GM23338 (cell line): ENCODE measurements at regions not wholly inside any gene's neighbourhood (a gene's known extent, or its start where the extent isn't known, plus 50 kb on each side); places are given as distances from the start of the nearest gene placed in this dataset.

Experiments used
- ATAC-seq: fragments of 200-7000 bp; cut with Tn5 transposase; 3 replicates; pipeline ENCODE4 v1.9.1; 2020
- DNase-seq: peaks from one replicate; pipeline ENCODE4 v3.0.0-alpha.2; 2015; ENCODE audit warnings: low spot score
- H2AFZ ChIP-seq: fragments of 200-600 bp; sonication (generic); 2 replicates; pipeline ENCODE4 v1.8.0; 2016; ENCODE audit warnings: antibody characterized with exemption, mild to moderate bottlenecking, moderate library complexity
- H3F3A ChIP-seq: fragments of 200-600 bp; sonication (generic); replicated peaks from 2 replicates; pipeline ENCODE4 v1.8.0; 2017; ENCODE audit warnings: antibody characterized with exemption, mixed run types, low read depth
- H3K27ac ChIP-seq: fragments of 200-600 bp; sonication (generic); 2 replicates; pipeline ENCODE4 v1.6.1; 2016; ENCODE audit warnings: low read depth
- H3K27me3 ChIP-seq: fragments of 200-600 bp; sonication (generic); 2 replicates; pipeline ENCODE4 v1.8.0; 2016; ENCODE audit warnings: mild to moderate bottlenecking, mixed run types, moderate library complexity; ENCODE audit not compliant: insufficient read depth
- H3K36me3 ChIP-seq: fragments of 200-600 bp; sonication (generic); 2 replicates; pipeline ENCODE4 v1.8.0; 2016; ENCODE audit warnings: mild to moderate bottlenecking; ENCODE audit not compliant: insufficient read depth
- H3K4me1 ChIP-seq: fragments of 200-600 bp; sonication (generic); 2 replicates; pipeline ENCODE4 v1.8.0; 2016; ENCODE audit warnings: mild to moderate bottlenecking, moderate library complexity; ENCODE audit not compliant: insufficient read depth
- H3K4me2 ChIP-seq: fragments of 200-600 bp; sonication (generic); 2 replicates; pipeline ENCODE4 v1.7.1; 2017; ENCODE audit warnings: mixed run types
- H3K4me3 ChIP-seq: fragments of 200-600 bp; sonication (generic); 2 replicates; pipeline ENCODE4 v1.6.1; 2016; ENCODE audit warnings: mixed run types
- H3K79me2 ChIP-seq: fragments of 200-600 bp; sonication (generic); replicated peaks from 2 replicates; pipeline ENCODE4 v1.8.0; 2017; ENCODE audit warnings: mild to moderate bottlenecking; ENCODE audit not compliant: insufficient read depth
- H3K9me2 ChIP-seq: fragments of 200-600 bp; sonication (generic); 2 replicates; pipeline ENCODE4 v1.8.0; 2017; ENCODE audit not compliant: insufficient read depth
- H4K20me1 ChIP-seq: fragments of 200-600 bp; sonication (generic); replicated peaks from 2 replicates; pipeline ENCODE4 v1.8.0; 2017; ENCODE audit warnings: mild to moderate bottlenecking; ENCODE audit not compliant: insufficient read depth
- H3K27ac Mint-ChIP-seq: 2 replicates; pipeline ENCODE4 v1.8.0; 2020; ENCODE audit warnings: inconsistent platforms, mild to moderate bottlenecking, moderate library complexity, mixed read lengths
- H3K27me3 Mint-ChIP-seq: 3 replicates; pipeline ENCODE4 v1.8.0; 2022; ENCODE audit warnings: low read depth, mild to moderate bottlenecking, moderate library complexity, mixed read lengths, inconsistent platforms; ENCODE audit not compliant: insufficient read depth, poor library complexity
- H3K36me3 Mint-ChIP-seq: 3 replicates; pipeline ENCODE4 v1.8.0; 2021; ENCODE audit warnings: low read depth, mild to moderate bottlenecking, inconsistent platforms, moderate library complexity, mixed read lengths
- H3K4me1 Mint-ChIP-seq: 3 replicates; pipeline ENCODE4 v1.8.0; 2020; ENCODE audit warnings: mild to moderate bottlenecking, inconsistent platforms, mixed read lengths
- H3K4me3 Mint-ChIP-seq: 3 replicates; pipeline ENCODE4 v1.8.0; 2021; ENCODE audit warnings: moderate library complexity, mild to moderate bottlenecking, inconsistent platforms, mixed read lengths
- H3K9me3 Mint-ChIP-seq: 3 replicates; pipeline ENCODE4 v1.8.0; 2020; ENCODE audit warnings: moderate library complexity, mild to moderate bottlenecking, inconsistent platforms, mixed read lengths
- EZH2 ChIP-seq: fragments of 200-600 bp; sonication (generic); IDR thresholded peaks from one replicate; pipeline ENCODE4 v1.8.0; 2017; ENCODE audit warnings: antibody characterized with exemption, mild to moderate bottlenecking, low read depth; ENCODE audit not compliant: unreplicated experiment
- ZNF331 ChIP-seq: fragments of 250-450 bp; sonication (Bioruptor Pico); IDR thresholded peaks from 2 replicates; pipeline ENCODE4 v1.5.0; 2020; ENCODE audit warnings: low read depth, mild to moderate bottlenecking, moderate library complexity
- TF ChIP-seq, protein P1 (sequence below), 2 experiments: fragments of 200-600 bp in 1 of 2; sonication (generic) in 1 of 2; conservative IDR thresholded peaks; 2 replicates each; pipeline versions ENCODE4 v1.5.1 to v1.6.1; 2016 to 2017; ENCODE audit warnings: antibody characterized with exemption in 2 of 2, low read depth in 2 of 2, mild to moderate bottlenecking in 2 of 2, moderate library complexity in 1 of 2
- TF ChIP-seq, protein P2 (sequence below): IDR thresholded peaks from 2 replicates; pipeline ENCODE4 v1.6.1; 2016; ENCODE audit warnings: antibody characterized with exemption
- TF ChIP-seq, protein P3 (sequence below): IDR thresholded peaks from one replicate; pipeline ENCODE4 v1.6.1; 2018; ENCODE audit warnings: antibody characterized with exemption; ENCODE audit not compliant: unreplicated experiment
- TF ChIP-seq, protein P4 (sequence below): fragments of 250-450 bp; sonication (Bioruptor Pico); IDR thresholded peaks from 2 replicates; pipeline ENCODE4 v1.5.0; 2020; ENCODE audit warnings: mild to moderate bottlenecking, moderate library complexity

DNA sequence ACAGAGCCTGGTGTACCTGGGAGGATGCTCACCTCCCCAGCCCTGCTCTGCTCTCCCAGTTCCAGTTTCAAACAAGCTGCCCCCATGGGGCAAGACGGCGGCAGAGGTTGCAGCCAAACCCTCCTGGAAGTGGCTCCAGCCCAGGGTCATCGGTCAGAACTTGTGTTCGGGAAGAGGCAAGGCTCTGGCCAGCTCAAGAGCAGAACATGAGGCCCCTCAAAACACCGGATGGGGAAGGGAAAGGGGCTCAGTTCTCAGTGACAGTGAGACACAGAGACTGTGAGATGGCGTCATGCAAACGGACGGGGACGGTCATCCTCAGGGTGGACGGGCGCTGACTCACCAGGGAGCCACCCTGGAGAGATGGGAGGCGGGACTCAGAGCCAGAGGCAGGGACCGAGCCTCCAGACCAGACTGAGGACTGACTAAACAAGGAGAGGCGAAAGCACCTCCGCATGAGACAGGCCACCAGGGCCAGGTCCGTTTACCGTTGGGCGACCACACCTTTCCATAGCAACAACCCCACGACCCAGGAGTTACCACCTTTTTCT is 63.9 kb upstream of the GALNT9 start (continued):
- no peak for TF ChIP-seq EZH2
- TF ChIP-seq, protein P1, sequence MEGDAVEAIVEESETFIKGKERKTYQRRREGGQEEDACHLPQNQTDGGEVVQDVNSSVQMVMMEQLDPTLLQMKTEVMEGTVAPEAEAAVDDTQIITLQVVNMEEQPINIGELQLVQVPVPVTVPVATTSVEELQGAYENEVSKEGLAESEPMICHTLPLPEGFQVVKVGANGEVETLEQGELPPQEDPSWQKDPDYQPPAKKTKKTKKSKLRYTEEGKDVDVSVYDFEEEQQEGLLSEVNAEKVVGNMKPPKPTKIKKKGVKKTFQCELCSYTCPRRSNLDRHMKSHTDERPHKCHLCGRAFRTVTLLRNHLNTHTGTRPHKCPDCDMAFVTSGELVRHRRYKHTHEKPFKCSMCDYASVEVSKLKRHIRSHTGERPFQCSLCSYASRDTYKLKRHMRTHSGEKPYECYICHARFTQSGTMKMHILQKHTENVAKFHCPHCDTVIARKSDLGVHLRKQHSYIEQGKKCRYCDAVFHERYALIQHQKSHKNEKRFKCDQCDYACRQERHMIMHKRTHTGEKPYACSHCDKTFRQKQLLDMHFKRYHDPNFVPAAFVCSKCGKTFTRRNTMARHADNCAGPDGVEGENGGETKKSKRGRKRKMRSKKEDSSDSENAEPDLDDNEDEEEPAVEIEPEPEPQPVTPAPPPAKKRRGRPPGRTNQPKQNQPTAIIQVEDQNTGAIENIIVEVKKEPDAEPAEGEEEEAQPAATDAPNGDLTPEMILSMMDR (conservative IDR thresholded peaks at IDR 0.05; ENCODE audit: low read depth in 2 of 2), result no peak
- TF ChIP-seq, protein P2, sequence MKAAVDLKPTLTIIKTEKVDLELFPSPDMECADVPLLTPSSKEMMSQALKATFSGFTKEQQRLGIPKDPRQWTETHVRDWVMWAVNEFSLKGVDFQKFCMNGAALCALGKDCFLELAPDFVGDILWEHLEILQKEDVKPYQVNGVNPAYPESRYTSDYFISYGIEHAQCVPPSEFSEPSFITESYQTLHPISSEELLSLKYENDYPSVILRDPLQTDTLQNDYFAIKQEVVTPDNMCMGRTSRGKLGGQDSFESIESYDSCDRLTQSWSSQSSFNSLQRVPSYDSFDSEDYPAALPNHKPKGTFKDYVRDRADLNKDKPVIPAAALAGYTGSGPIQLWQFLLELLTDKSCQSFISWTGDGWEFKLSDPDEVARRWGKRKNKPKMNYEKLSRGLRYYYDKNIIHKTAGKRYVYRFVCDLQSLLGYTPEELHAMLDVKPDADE, result no peak
- no peak for TF ChIP-seq ZNF331

DNA sequence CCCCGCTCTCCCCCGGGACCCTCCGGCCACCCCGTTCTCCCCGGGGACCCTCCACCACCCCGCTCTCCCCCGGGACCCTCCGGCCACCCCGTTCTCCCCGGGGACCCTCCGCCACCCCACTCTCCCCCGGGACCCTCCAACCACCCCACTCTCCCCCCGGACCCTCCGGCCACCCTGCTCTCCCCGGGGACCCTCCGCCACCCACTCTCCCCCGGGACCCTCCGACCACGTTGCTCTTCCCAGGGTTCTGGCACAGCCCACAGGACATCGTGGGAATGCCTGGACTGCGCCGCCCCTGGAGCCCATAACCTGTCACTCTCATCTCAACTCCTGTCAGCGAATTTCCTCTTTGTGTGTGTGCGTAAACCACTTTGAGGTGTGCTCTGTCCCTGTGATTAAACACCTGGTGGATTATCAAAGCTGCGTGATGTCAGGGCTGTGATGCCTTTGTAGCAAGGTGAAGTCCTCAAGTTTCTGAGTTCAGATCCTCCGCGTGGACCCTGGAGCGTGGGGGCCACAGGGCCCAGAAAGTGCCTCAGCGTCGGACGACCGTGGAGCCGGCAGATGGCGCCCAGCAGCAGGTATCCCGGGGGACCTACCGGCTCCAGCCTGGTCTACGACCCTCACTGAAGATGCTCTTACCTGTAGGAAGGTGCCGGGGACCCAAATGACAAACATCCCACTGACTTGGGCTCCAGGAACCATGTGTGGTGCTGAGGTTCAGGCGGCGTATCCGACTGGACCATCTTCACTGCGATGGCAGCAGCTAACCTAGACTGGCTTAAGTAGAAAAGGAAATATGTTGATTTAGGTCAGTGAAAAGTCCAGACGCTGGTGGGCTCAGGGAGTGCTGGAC is 63.2 kb upstream of the GALNT9 start:
- peaks cover 5% of the 10 kb centered on the region; the same call in 1 of the 2 replicates for H3K9me2 ChIP-seq
- H3K27me3 ChIP-seq, result peaks cover 3% of the 10 kb centered on the region; the same call in 1 of the 2 replicates
- H3F3A ChIP-seq, result peaks cover 5% of the 10 kb centered on the region; the same call in 1 of the 2 replicates
- Mint-ChIP-seq H3K27ac (no peak overlapping the region), H3K27me3 (peaks cover 31% of the 10 kb centered on the region), H3K9me3 (no peaks in the 10 kb centered on the region; the same call in 2 of the 3 replicates), H3K4me3 (no peak overlapping the region), H3K4me1 (peaks cover 33% of the 10 kb centered on the region), H3K36me3 (no peaks in the 10 kb centered on the region; the same call in 2 of the 3 replicates)
- no peak for DNase-seq
- no peak overlapping the region for H2AFZ ChIP-seq
- no peaks in the 10 kb centered on the region for H3K36me3 ChIP-seq
- H4K20me1 ChIP-seq, result no peaks in the 10 kb centered on the region
- ATAC-seq, result no peak
- TF ChIP-seq, protein P1 (conservative IDR thresholded peaks at IDR 0.05; ENCODE audit: low read depth in 2 of 2), result peak in 1 of 2 experiments; percentile 27; a peak in 1 of 4 replicates
- TF ChIP-seq, protein P3, sequence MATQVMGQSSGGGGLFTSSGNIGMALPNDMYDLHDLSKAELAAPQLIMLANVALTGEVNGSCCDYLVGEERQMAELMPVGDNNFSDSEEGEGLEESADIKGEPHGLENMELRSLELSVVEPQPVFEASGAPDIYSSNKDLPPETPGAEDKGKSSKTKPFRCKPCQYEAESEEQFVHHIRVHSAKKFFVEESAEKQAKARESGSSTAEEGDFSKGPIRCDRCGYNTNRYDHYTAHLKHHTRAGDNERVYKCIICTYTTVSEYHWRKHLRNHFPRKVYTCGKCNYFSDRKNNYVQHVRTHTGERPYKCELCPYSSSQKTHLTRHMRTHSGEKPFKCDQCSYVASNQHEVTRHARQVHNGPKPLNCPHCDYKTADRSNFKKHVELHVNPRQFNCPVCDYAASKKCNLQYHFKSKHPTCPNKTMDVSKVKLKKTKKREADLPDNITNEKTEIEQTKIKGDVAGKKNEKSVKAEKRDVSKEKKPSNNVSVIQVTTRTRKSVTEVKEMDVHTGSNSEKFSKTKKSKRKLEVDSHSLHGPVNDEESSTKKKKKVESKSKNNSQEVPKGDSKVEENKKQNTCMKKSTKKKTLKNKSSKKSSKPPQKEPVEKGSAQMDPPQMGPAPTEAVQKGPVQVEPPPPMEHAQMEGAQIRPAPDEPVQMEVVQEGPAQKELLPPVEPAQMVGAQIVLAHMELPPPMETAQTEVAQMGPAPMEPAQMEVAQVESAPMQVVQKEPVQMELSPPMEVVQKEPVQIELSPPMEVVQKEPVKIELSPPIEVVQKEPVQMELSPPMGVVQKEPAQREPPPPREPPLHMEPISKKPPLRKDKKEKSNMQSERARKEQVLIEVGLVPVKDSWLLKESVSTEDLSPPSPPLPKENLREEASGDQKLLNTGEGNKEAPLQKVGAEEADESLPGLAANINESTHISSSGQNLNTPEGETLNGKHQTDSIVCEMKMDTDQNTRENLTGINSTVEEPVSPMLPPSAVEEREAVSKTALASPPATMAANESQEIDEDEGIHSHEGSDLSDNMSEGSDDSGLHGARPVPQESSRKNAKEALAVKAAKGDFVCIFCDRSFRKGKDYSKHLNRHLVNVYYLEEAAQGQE, result no peak
- TF ChIP-seq, protein P4, sequence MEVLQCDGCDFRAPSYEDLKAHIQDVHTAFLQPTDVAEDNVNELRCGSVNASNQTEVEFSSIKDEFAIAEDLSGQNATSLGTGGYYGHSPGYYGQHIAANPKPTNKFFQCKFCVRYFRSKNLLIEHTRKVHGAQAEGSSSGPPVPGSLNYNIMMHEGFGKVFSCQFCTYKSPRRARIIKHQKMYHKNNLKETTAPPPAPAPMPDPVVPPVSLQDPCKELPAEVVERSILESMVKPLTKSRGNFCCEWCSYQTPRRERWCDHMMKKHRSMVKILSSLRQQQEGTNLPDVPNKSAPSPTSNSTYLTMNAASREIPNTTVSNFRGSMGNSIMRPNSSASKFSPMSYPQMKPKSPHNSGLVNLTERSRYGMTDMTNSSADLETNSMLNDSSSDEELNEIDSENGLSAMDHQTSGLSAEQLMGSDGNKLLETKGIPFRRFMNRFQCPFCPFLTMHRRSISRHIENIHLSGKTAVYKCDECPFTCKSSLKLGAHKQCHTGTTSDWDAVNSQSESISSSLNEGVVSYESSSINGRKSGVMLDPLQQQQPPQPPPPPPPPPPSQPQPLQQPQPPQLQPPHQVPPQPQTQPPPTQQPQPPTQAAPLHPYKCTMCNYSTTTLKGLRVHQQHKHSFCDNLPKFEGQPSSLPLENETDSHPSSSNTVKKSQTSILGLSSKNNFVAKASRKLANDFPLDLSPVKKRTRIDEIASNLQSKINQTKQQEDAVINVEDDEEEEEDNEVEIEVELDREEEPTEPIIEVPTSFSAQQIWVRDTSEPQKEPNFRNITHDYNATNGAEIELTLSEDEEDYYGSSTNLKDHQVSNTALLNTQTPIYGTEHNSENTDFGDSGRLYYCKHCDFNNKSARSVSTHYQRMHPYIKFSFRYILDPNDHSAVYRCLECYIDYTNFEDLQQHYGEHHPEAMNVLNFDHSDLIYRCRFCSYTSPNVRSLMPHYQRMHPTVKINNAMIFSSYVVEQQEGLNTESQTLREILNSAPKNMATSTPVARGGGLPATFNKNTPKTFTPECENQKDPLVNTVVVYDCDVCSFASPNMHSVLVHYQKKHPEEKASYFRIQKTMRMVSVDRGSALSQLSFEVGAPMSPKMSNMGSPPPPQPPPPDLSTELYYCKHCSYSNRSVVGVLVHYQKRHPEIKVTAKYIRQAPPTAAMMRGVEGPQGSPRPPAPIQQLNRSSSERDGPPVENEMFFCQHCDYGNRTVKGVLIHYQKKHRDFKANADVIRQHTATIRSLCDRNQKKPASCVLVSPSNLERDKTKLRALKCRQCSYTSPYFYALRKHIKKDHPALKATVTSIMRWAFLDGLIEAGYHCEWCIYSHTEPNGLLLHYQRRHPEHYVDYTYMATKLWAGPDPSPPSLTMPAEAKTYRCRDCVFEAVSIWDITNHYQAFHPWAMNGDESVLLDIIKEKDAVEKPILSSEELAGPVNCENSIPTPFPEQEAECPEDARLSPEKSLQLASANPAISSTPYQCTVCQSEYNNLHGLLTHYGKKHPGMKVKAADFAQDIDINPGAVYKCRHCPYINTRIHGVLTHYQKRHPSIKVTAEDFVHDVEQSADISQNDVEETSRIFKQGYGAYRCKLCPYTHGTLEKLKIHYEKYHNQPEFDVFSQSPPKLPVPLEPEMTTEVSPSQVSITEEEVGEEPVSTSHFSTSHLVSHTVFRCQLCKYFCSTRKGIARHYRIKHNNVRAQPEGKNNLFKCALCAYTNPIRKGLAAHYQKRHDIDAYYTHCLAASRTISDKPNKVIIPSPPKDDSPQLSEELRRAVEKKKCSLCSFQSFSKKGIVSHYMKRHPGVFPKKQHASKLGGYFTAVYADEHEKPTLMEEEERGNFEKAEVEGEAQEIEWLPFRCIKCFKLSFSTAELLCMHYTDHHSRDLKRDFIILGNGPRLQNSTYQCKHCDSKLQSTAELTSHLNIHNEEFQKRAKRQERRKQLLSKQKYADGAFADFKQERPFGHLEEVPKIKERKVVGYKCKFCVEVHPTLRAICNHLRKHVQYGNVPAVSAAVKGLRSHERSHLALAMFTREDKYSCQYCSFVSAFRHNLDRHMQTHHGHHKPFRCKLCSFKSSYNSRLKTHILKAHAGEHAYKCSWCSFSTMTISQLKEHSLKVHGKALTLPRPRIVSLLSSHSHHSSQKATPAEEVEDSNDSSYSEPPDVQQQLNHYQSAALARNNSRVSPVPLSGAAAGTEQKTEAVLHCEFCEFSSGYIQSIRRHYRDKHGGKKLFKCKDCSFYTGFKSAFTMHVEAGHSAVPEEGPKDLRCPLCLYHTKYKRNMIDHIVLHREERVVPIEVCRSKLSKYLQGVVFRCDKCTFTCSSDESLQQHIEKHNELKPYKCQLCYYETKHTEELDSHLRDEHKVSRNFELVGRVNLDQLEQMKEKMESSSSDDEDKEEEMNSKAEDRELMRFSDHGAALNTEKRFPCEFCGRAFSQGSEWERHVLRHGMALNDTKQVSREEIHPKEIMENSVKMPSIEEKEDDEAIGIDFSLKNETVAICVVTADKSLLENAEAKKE, result no peak
- no peak overlapping the region for H3K27ac ChIP-seq
- no peak overlapping the region for H3K4me3 ChIP-seq
- no peak overlapping the region for H3K4me2 ChIP-seq
- no peaks in the 10 kb centered on the region; the same call in 1 of the 2 replicates for H3K4me1 ChIP-seq
- H3K79me2 ChIP-seq, result no peaks in the 10 kb centered on the region
